Trophoblast cell (in vitro differentiated cells and primary cell): ENCODE measurements at regions not wholly inside any gene's neighbourhood (a gene's known extent, or its start where the extent isn't known, plus 50 kb on each side); places are given as distances from the start of the nearest gene placed in this dataset.

Experiments
- DNase-seq, 2 donors: peaks; one replicate each; pipeline ENCODE4 v3.0.0-alpha.2; 2016
- H2AFZ ChIP-seq: 2 replicates; pipeline ENCODE4 v1.6.1; 2013; ENCODE audit warnings: low read length, moderate library complexity, mild to moderate bottlenecking; ENCODE audit not compliant: insufficient read depth, poor library complexity
- H2AK5ac ChIP-seq: 2 replicates; pipeline ENCODE4 v1.6.1; 2013; ENCODE audit warnings: mild to moderate bottlenecking, low read length
- H2BK120ac ChIP-seq: 2 replicates; pipeline ENCODE4 v1.6.1; 2013; ENCODE audit warnings: low read length, mild to moderate bottlenecking, moderate library complexity; ENCODE audit not compliant: insufficient read depth, poor library complexity
- H2BK12ac ChIP-seq: 2 replicates; pipeline ENCODE4 v1.6.1; 2013; ENCODE audit warnings: mild to moderate bottlenecking, low read length, moderate library complexity
- H2BK5ac ChIP-seq: 2 replicates; pipeline ENCODE4 v1.6.1; 2013; ENCODE audit warnings: low read length, low read depth, moderate library complexity, mild to moderate bottlenecking; ENCODE audit not compliant: poor library complexity
- H3K14ac ChIP-seq: 2 replicates; pipeline ENCODE4 v1.6.1; 2013; ENCODE audit warnings: mild to moderate bottlenecking, low read length
- H3K18ac ChIP-seq: 2 replicates; pipeline ENCODE4 v1.6.1; 2013; ENCODE audit warnings: mild to moderate bottlenecking, low read length
- H3K23ac ChIP-seq: 2 replicates; pipeline ENCODE4 v1.6.1; 2013; ENCODE audit warnings: low read length
- H3K27ac ChIP-seq: 2 replicates; pipeline ENCODE4 v1.5.1; 2013; ENCODE audit warnings: low read depth, mild to moderate bottlenecking, inconsistent platforms, low read length, moderate library complexity
- H3K27me3 ChIP-seq: 2 replicates; pipeline ENCODE4 v1.6.1; 2013; ENCODE audit warnings: inconsistent platforms, mild to moderate bottlenecking, low read length, moderate library complexity; ENCODE audit not compliant: insufficient read depth
- H3K36me3 ChIP-seq, 2 experiments: 1 replicate in 1 of 2; 2 replicates in 1 of 2; pipeline ENCODE4 v1.6.1; 2013; ENCODE audit warnings: low read length in 2 of 2, mild to moderate bottlenecking in 2 of 2, moderate library complexity in 1 of 2; ENCODE audit not compliant: insufficient read depth in 2 of 2, control insufficient read depth in 1 of 2
- H3K4ac ChIP-seq: 2 replicates; pipeline ENCODE4 v1.6.1; 2013; ENCODE audit warnings: low read depth, mild to moderate bottlenecking, low read length, moderate library complexity
- H3K4me1 ChIP-seq, 2 experiments: 1 replicate in 1 of 2; 2 replicates in 1 of 2; pipeline ENCODE4 v1.6.1; 2013; ENCODE audit warnings: low read length in 2 of 2, mild to moderate bottlenecking in 2 of 2, moderate library complexity in 1 of 2; ENCODE audit not compliant: insufficient read depth in 2 of 2, control insufficient read depth in 1 of 2
- H3K4me2 ChIP-seq: 2 replicates; pipeline ENCODE4 v1.6.1; 2013; ENCODE audit warnings: inconsistent platforms, mild to moderate bottlenecking, low read length, moderate library complexity
- H3K4me3 ChIP-seq: 2 replicates; pipeline ENCODE4 v1.5.1; 2013; ENCODE audit warnings: mild to moderate bottlenecking, low read depth, low read length, inconsistent platforms
- H3K79me1 ChIP-seq: one replicate; pipeline ENCODE4 v1.6.1; 2013; ENCODE audit warnings: low read length
- H3K79me2 ChIP-seq: 2 replicates; pipeline ENCODE4 v1.6.1; 2013; ENCODE audit warnings: low read length, mild to moderate bottlenecking; ENCODE audit not compliant: control insufficient read depth, insufficient read depth, poor library complexity
- H3K9ac ChIP-seq: 2 replicates; pipeline ENCODE4 v1.6.1; 2013; ENCODE audit warnings: mild to moderate bottlenecking, low read length
- H3K9me3 ChIP-seq: 2 replicates; pipeline ENCODE4 v1.6.1; 2013; ENCODE audit warnings: low read depth, mild to moderate bottlenecking, control low read depth, inconsistent platforms, low read length; ENCODE audit not compliant: insufficient read depth
- H4K12ac ChIP-seq: 2 replicates; pipeline ENCODE4 v1.6.1; 2013; ENCODE audit warnings: low read depth, mild to moderate bottlenecking, low read length, moderate library complexity
- H4K8ac ChIP-seq: 2 replicates; pipeline ENCODE4 v1.6.1; 2013; ENCODE audit warnings: low read depth, mild to moderate bottlenecking, low read length, moderate library complexity
- H4K91ac ChIP-seq: one replicate; pipeline ENCODE4 v1.6.1; 2013; ENCODE audit warnings: low read depth, mild to moderate bottlenecking, low read length, moderate library complexity
- WGBS: extraction: QIAGEN DNeasy Blood & Tissue Kit; methylation state at CpG from one replicate; pipeline ENCODE4 v1.1.7; 2013; ENCODE audit warnings: missing lambda C conversion rate; ENCODE audit not compliant: insufficient read length, insufficient coverage; ENCODE audit errors: extremely low coverage; 5-methylcytosine and 5-hydroxymethylcytosine counted together

GRCh38 chr20:53853111-53853713, 217.2 kb downstream of the BCAS1 start:
- Histone ChIP-seq H4K8ac (no peak overlapping the region), H3K18ac (no peak overlapping the region), H2BK120ac (no peak overlapping the region), H3K27ac (no peak overlapping the region), H2AFZ (no peak overlapping the region), H3K27me3 (no peaks in the 10 kb centered on the region), H2BK5ac (no peak overlapping the region), H3K79me1 (peaks cover 4% of the 10 kb centered on the region), H2BK12ac (no peak overlapping the region), H3K36me3 (no peaks in the 10 kb centered on the region), H3K9ac (no peak overlapping the region), H3K4ac (no peak overlapping the region), H3K4me3 (no peak overlapping the region), H4K12ac (no peak overlapping the region), H4K91ac (no peak overlapping the region), H3K23ac (no peak overlapping the region), H3K4me2 (no peak overlapping the region), H2AK5ac (no peak overlapping the region), H3K14ac (no peak overlapping the region), H3K9me3 (no peaks in the 10 kb centered on the region), H3K4me1 (no peaks in the 10 kb centered on the region), H3K79me2 (peaks cover 2% of the 10 kb centered on the region)
- no CpG with 5 or more reads among the region's 4 CpGs for WGBS
- no peak for DNase-seq

DNA sequence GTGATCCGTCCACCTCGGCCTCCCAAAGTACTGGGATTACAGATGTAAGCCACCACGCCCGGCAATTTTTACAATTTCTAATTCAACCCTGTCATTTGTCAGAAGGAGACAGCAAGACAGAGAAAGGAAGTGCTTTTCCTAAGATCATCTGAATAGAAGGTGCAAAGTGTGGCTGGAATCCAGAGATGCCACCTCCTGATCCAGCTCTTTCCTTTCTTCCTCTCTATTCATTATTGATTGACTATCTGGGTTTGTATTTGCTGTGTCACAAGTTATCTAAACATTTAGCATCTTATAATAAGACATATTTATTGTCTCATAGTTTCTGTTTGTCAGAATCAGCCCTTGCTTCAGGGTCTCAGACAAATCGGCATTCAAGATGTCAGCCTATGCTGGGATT, 217.7 kb downstream of the BCAS1 start:
- Histone ChIP-seq H3K14ac (no peak overlapping the region), H3K9ac (no peak overlapping the region), H3K27ac (no peak overlapping the region), H3K23ac (no peak overlapping the region), H2BK5ac (no peak overlapping the region), H2BK12ac (no peak overlapping the region), H4K91ac (no peak overlapping the region), H4K8ac (no peak overlapping the region), H3K79me2 (peaks cover 2% of the 10 kb centered on the region), H3K27me3 (no peaks in the 10 kb centered on the region), H2AK5ac (no peak overlapping the region), H3K4me1 (no peaks in the 10 kb centered on the region), H3K79me1 (peaks cover 4% of the 10 kb centered on the region), H2AFZ (no peak overlapping the region), H3K36me3 (no peaks in the 10 kb centered on the region), H3K4me3 (no peak overlapping the region), H2BK120ac (no peak overlapping the region), H4K12ac (no peak overlapping the region), H3K4ac (no peak overlapping the region), H3K9me3 (no peaks in the 10 kb centered on the region), H3K4me2 (no peak overlapping the region), H3K18ac (no peak overlapping the region)
- WGBS = no CpG with 5 or more reads among the region's 5 CpGs
- DNase-seq = no peak

DNA sequence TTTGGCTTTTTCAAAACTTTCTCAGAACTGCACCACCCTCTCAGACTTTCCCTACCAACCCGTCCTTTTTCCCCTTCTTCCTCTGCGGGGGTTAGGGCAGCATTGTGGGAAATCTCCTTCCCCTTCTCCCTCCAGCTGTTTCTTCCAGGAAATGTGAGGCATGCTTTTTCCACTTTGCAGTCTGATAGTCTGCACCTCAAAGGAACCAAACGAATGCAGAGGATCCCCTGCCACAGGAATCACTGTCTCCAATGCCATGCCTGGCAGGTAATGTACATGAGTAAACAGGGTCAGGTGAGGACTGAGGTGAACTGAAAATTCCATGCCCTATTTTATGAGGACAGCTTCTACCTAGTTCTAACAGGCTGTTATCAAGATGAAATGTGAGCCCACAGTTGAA, 218.4 kb downstream of the BCAS1 start:
- no peak for DNase-seq
- Histone ChIP-seq H3K79me2 (peaks cover 2% of the 10 kb centered on the region), H3K27me3 (no peaks in the 10 kb centered on the region), H2AFZ (no peak overlapping the region), H3K23ac (no peak overlapping the region), H2BK5ac (no peak overlapping the region), H3K9ac (no peak overlapping the region), H3K36me3 (no peaks in the 10 kb centered on the region), H3K9me3 (no peaks in the 10 kb centered on the region), H3K18ac (no peak overlapping the region), H3K14ac (no peak overlapping the region), H2BK12ac (no peak overlapping the region), H4K12ac (no peak overlapping the region), H3K4ac (no peak overlapping the region), H4K91ac (no peak overlapping the region), H3K79me1 (peaks cover 4% of the 10 kb centered on the region), H4K8ac (no peak overlapping the region), H3K4me2 (no peak overlapping the region), H2AK5ac (no peak overlapping the region), H3K4me1 (no peaks in the 10 kb centered on the region), H3K4me3 (no peak overlapping the region), H2BK120ac (no peak overlapping the region), H3K27ac (no peak overlapping the region)
- no CpG with 5 or more reads among the region's 3 CpGs for WGBS

DNA sequence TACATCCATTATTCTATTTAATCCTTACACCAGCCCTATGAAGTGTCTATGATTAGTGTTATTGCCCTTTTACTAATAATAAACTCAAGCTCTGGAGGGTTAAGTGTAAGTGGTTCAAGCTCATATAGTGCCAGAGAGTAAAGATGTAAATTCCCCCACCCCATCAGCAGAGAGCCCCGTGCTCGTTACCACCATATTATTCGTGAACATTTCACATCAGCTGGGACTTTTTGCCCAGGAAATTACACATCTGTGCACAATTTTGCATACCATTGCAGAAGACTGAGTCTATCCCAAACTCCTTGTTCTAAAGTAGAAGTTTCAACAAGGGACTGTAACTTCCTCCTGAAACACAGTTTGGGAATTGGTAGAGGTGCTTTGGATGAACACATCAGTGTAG, 220.1 kb downstream of the BCAS1 start:
- no peak overlapping the region for H3K4me3 ChIP-seq
- H4K91ac ChIP-seq = no peak overlapping the region
- H2BK120ac ChIP-seq = no peak overlapping the region
- H3K23ac ChIP-seq = no peak overlapping the region
- H3K4ac ChIP-seq = no peak overlapping the region
- no peak overlapping the region for H3K18ac ChIP-seq
- no peaks in the 10 kb centered on the region for H3K79me1 ChIP-seq
- no peak overlapping the region for H2AFZ ChIP-seq
- no peaks in the 10 kb centered on the region for H3K27me3 ChIP-seq
- H3K27ac ChIP-seq = no peak overlapping the region
- H3K4me1 ChIP-seq = no peaks in the 10 kb centered on the region
- no CpG with 5 or more reads among the region's 3 CpGs for WGBS
- H3K9me3 ChIP-seq = no peaks in the 10 kb centered on the region
- no peak overlapping the region for H3K9ac ChIP-seq
- no peak overlapping the region for H3K14ac ChIP-seq
- no peak overlapping the region for H4K8ac ChIP-seq
- no peak overlapping the region for H2AK5ac ChIP-seq
- peaks cover 2% of the 10 kb centered on the region for H3K79me2 ChIP-seq
- no peak overlapping the region for H2BK5ac ChIP-seq
- no peak overlapping the region for H4K12ac ChIP-seq
- H2BK12ac ChIP-seq = no peak overlapping the region
- H3K4me2 ChIP-seq = no peak overlapping the region
- H3K36me3 ChIP-seq = no peaks in the 10 kb centered on the region
- no peak for DNase-seq
